GM19043 (cell line): ENCODE measurements at regions not wholly inside any gene's neighbourhood (a gene's known extent, or its start where the extent isn't known, plus 50 kb on each side); places are given as distances from the start of the nearest gene placed in this dataset.
"Not testable (repeated sequence)": the region's sequence is repeated elsewhere in the genome, so short reads cannot be mapped to it uniquely, and the experiment has no call there.

Experiments
- ATAC-seq: cut with Tn5 transposase; IDR thresholded peaks from one replicate; pipeline ENCODE4 v1.9.1; 2021; ENCODE audit warnings: low read depth; ENCODE audit not compliant: unreplicated experiment

DNA sequence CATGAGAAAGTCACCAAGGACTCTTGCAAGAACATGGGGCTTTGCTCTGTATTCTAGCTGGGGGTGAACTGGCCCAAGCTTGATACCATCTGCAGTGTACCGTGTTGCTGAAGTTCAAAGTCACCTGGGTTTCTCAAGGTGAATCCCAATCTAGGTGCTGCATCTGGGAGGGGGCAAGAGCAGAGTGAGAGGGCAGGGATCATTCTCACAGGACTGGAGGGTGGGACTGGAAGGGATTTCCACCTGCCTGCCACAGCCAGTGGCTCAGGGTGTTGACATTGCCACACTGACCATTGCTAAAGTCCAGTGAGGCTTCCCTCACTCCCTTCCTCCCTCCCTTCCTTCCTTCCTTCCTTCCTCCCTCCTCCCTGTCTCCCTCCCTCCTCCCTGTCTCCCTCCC, 98.7 kb downstream of the MYCN start:
- ATAC-seq: no peak

DNA sequence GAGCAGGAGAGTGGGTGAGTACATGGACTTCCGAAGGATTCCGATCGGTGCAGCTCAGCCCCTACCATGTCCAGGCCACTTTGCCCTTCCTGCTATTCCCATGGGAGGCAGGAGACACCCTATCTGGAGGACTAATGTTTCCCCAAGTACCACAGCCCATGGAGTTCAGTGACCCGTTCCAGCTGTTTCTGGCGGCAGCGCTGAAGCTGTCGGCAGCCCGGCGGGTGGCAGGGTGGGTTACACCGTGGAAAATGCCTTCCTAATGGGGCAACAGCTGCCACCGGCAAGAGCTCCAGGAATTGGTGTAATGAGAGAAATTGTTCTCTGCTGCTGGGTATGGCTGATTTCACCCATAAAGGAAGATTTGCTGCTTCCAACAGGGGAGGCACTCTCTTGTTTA, 98.3 kb downstream of the MYCN start:
- no peak for ATAC-seq

DNA sequence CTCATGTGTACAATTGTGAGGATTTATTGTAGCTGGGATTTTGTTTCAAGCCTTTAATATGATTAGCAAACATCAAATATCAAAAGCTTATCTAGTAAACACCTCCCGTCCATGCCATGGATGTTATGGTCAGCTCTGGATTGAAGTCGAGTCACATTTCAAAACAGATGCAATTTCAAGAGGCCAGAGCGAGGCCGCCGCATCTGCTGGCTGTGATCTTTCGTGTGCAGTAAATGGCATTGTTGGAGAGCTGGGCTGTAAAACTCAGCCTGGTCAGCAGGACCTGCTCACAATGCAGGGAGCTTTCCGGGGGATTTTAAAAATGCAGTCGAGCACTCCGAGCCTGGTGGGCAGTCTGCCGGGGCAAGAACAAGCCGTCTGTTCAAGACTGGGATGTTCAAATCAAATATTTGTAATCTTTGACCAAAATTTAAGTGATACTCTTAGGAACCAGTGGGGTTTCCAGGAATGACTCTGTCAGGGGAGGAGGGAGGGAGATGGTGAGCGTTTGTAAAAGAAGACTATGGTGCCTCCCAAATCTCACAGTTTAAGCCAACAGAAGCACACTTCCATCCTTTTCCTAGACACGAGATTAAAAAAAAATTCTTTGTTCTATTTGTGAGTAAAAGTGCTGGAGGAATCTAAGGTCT, 97.6 kb downstream of the MYCN start:
- no peak for ATAC-seq

DNA sequence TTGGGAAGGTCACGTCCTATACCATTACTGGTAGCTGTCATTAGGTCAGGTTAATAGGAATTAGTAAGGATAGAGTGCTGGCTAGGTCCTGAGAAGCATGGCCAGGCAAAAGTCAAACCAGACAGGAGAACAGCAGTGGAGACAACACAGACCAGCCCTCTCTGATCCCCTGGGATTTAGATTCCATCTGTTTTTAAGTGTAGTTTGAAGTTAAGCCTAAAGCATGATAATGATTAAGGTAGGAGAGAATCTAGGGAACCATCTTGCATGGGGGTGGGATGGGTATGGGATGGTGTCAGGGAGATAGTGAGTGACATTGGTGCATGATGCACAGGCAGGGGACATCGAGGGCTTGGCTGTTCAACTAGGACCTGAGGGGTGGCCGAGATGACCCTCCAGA, 96.6 kb downstream of the MYCN start:
- no peak for ATAC-seq

DNA sequence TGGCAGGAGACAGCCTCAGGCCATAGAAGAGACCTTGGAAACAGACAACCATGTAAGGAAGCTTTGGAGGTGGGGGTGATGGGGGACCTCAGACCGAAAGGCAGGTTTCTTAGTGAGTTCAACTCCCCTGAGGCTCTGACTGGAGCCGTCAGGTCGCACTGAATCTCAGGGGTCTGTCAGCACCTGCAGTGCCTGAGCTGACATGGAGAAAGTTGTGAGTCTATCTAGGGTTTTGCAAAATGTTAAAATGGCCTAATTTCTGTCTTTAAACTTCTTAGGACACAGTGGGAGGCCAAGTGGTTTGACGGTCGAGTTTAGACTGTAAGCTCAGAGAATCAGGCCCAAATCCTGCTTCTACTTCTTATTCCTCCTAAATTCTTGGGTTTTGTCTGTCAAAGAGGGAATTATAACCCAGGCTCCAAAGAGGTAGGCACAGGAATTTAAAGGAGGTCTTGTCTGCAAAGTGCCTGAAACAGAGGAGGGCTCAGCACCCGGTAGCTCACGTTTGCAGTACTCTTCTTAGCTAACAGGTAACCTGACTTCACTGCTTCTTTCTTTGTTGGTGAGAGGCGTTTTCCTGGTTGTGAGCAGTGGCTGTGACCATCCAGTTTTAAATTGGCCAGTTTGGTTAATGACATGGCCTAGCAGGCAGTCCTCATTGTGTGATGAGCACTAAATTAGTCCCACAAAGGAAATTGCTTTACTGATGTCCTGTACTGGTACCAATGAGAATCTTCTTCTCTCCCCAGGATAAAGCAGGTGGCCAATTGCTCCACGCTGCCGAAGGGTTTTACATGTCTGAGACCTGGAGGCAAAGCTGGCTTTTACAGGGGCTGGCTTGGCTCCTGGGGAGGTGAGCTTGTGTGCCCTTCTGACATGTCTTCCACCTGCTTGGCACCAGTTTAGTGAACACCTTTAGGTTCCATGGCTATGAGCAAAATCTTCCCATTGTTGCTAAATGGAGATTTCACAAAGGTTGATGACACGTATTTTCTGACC, 95.7 kb downstream of the MYCN start:
- ATAC-seq: no peak

DNA sequence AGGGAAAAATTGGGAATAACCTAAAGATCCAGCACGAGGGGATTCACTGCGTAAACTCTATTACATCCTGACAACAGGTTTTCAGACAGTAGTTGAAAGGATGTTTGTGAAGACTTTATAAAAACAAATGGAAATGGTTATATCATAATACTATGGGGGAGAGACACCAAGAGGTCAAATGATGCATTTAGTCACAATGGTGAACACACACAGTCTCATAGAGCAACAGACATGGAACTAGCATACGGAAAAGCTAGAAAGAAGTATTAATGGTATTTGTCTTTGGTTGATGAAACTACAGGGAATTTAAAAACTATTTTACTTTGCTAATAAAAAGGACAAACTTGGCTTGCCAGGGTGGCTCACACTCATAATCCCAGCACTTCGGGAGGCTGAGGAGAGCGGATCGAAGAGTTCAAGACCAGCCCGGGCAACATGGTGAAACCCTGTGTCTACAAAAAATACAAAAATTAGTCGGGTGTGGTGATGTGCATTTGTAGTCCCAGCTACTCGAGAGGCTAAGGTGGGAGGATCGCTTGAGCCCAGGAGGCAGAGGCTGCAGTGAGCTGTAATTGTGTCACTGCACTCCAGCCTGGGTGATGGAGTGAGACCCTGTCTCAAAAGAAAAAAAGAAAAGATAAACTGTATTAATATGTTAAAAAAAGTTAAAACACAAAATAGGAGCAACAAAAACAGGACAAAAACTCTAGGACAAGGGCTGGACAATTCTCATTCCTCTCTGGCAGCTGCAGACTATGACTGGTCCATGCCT, 94.8 kb downstream of the MYCN start:
- ATAC-seq: no peak

DNA sequence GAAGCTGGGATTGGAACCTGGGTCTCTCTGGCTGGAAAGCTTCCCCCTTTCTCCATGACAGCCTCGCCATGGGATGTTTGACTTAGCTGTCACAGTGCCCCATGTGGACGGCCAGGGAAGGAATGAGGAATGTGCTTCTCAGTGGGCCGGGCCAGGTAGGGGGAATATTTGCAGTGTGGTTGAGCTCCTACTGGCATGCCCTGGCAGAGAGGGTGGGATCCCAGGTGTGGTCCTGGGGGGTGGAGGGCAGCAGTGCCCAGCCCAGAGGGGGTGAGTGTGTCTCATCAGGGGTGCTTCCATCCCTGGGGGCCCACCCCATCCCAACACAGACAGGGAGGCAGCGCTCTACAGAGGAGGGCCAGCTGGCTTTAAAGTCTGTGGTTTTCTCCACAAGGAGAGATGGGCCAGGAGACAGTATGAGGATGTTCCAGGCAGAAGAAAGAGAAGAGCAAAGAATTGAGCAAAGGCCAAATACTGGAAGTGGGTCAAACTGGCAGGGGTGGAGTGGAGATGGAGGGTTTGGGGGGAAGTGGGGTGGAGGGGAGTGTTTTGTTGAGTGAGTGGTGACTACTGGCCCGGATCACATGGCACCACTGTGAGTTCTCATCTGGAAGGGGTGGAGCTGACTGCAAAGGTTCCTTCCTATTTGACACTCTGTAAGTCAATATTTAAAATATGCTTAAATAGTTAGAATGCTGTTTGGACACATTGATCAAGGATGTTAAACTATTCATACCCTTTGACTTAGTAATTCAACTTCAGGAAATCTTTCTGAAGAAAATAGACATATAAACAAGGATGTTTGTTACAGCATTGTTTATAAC, 94.0 kb downstream of the MYCN start:
- ATAC-seq: no peak

DNA sequence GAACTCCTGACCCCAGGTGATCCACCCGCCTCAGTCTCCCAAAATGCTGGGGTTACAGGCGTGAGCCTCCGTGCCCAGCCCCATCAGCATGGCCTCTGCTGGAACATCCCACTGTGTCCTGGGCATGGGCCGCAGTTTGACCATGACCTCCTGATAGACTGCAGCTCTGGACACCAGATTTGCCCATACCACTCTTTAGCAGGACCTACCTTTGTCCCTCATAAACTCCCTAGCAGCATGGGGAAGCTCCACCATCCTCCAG, 92.6 kb downstream of the MYCN start:
- ATAC-seq: no peak

DNA sequence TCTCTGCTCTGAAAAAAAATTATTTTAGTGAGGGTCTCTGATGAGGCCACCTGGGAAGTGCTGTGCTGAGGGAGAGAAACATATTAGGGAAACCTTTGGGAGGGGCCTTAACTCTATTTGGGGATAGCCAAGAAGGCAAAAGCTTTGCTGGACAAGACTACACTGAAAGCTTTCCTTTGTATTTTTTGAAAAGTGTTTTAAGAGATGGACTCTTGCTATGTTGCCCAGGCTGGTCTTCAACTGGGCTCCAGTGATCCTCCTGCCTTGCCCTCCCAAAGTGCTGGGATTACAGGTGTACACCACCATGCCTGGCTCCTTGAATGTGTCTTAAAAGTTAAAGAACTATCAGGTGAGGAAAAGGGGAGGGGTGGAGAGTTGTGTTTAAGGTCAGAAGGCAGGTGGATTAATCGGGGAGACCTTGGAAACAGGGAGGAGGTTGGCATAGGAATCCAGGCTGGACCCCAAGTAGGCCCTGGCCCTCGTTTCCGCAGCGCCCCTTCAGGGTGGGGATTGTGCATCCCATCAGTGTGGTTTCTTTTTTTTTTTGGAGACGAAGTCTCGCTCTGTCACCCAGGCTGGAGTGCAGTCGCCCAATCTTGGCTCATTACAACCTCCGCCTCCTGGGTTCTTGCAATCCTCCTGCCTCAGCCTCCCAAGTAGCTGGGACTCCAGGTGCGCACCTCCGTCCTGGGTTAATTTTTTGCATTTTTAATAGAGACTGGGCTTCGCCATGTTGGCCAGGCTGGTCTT, 92.1 kb downstream of the MYCN start:
- no peak for ATAC-seq

DNA sequence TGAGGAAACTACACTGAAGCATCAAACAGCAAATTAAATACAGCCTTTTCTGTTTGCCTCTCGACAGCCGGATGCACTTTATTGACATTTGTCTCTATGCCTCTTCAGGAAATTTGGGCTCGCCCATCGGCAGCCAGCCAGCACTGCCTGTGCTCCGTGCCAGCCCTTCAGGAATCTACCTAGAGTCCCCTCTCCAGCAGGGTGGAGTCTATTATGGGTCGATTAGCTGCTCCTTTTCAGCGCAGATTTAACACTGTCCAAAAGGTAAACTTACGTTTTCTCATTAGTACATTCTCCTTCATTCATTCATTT, 91.5 kb downstream of the MYCN start:
- ATAC-seq: no peak

DNA sequence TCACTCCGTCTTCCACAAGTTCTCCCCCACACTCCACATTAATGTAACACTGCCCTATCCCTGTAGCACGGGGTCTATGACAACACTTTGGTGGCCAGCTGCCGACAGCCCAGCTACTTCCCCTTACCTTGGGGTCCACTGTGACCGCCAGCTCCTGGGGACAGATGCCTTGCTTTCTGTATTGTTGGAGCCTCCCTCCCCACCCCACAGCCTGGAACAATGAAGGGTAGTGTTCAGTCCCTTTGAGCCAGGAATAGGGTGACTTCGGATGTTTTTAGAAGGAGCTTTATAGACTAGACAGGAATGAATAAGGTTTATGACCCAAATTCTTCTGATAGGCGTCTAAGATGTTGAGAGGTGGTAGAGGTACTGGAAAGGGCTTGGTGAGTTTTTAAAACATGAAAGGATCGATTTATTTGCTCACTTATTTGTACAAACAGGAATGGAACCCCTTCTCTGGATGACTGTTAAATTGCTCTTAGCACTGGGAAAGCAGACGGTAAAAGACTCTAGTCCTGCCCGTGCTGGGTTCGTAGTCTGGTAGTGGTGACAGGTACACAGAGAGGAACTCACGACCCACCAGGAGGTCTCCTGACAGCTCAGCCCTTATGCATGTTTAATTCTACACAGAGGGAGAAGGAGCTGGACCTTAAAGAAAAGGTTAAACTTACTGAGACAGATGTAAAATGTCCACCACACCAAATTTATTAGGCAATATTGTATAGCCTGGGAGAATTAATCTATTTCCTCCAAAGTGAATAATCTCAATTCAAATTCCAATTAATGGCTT, 90.9 kb downstream of the MYCN start:
- no peak for ATAC-seq

DNA sequence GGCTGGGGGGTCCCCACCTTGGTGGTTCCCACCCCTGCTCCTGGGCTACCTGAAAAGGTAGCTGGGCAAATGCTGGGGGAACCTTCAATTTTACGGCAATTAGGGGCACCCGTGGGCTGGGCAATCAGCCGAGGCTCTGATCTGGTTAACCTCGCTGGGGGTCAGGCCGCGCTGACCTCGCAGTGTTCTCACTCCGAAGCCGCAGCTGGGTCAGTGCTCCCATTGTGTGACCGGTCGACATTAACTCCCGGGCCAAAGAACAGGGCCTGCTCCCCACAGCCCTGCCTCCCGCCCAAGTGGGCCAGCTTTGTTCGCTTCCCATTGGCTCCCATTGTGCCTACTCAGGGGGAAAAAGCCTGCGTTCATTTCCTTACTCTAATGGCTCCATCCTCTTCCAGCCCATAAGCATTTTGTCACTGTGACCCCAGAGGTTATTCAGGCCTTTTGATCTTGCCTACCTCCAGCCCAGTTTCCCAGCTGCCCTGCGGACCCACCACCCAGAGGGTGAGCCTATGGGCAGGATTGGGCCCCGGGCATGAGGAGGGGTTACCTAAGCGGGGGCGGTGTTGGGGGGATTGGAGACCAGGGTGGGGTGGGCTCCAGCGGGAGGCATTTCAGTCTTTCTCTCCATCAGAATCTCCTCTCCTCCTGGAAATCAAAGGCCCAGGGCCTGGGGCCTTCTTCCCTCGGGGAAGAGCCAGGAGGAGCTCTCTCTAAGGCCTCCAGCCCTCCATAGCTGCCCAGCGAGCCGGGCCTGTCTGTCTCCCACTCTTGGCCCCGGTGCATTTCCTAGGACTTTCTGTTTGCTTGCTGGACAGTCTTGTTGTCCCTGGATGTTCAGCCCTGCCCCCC, 90.1 kb downstream of the MYCN start:
- ATAC-seq: no peak

DNA sequence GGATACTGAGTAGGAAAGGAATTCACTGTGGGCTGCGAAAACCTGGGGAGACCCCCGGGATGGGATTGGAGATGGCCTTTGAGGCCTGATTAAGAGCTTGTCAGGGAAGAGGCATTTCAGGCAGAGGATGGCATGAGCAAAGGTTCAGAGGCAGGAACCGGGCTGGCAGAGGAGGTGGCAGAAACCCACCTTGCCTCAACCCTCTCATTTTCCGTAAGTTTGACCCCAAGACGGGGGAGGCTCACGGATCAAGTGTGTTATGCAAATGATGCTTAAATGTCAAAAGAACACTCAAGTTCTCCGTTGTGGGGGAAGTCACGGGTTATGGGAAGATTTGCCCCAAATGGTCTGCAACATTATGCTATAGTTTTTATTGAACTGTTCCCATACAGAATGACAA, 88.3 kb downstream of the MYCN start:
- ATAC-seq: no peak

DNA sequence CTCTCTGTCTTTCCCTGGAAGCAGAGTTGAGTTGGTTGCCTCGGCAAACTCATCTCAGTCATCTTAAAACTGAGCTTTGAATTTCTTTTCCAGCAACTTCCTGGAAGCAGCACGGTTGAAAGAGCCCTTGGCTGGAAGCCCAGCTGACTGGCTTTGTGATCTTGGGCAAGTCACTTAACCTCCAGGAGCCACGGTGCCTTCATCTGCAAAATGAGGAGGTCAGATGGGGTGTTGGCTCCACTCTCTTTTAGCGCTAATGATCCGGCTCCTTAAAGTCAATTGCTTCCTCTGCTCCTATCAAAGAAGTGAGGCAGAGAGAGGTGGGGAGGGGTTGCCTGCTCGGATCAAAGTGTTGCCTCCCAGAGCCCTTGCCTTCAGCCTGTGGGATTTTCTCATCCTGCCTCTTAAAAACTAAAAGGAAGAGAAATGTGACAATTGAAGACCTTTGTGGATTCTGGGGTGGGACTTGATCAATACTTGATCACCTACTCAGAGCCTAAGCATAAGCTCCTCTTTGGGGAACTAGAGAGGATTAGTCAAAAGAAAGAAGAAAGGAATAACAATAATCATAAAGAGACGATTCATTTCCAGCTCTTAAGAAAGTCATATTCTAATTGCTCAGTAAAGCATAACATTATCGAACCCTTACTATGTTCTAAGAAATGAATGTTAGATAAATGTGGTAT, 86.6 kb downstream of the MYCN start:
- no peak for ATAC-seq

DNA sequence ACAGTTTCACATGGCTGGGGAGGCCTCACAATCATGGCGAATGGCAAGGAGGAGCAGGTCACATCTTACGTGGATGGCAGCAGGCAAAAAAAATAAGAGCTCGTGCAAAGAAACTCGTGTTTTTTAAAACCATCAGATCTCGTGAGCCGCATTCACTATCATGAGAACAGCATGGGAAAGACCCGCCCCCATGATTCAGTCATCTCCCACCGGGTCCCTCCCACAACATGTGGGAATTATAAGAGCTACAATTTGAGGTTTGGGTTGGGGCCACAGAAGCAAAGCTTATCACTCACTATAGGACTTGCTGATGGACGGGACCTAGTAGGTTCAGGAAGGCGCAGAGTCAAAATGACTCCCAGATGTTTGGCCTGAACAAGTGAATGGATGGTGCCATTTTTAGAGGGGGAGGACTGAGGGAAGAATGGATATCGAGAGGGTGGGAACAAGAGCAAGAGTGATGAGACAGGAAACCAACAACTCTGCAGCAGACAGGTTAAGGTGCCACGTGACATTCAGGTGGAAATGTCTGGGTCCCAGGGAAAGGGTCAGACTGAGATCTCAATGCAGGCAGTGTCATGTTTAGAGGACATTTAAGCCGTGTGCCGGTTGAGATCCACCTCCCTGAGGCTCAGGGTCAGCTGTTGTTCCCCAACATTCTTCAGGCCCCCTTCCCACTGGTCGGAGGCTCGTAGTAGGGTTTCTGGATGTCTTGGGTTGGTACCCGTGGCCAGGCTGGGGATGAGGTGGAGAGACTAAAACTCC, 85.7 kb downstream of the MYCN start:
- ATAC-seq: no peak

DNA sequence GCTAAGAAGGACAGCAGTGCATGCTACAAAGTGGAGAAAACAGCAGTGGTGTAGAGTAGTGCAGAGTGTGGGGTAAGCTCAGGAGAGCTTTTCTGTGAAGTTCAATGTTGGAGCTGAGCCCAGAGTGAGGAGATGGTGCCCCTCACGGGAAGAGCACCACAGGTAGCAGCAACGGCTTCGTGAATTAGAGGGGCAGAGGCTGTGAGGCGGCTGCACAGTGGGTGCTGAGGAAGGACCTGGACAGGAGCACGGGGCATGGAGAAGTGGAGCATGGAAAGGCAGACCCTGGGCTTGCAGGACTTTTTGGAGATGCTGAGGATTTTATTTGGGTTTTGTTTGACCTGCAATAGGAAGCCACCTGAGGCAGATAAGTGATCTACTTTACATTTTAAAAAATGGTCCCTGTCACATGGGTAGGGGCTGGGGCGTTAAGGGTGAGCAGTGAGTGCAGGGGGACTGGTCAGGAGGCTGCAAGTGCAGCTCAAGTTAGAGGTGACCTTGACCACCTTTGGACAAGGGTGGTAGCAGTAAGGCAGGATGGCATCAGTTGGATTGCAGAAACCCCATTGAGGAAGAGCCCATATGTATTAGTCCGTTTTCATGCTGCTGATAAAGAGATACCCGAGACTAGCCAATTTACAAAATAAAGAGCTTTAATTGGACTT, 85.0 kb downstream of the MYCN start:
- no peak for ATAC-seq

DNA sequence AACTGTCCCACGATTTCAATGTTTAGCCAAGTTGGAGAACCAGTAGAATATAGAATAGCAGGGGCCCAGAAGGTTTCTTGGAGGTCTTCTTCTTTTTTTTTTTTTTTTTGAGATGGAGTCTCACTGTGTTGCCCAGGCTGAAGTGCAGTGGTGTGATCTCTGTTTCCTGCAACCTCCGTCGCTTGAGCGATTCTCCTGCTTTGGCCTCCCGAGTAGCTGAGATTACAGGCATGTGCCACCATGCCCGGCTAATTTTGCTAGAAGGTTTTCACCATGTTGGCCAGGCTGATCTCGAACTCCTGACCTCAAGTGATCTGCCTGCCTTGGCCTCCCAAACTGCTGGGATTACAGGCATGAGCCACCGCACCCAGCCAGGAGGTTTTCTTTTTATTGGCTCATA, 84.3 kb downstream of the MYCN start:
- ATAC-seq: not testable (repeated sequence)
